GM21786 (cell line): ENCODE measurements at regions not wholly inside any gene's neighbourhood (a gene's known extent, or its start where the extent isn't known, plus 50 kb on each side); places are given as distances from the start of the nearest gene placed in this dataset.

Experiments used
- ATAC-seq: cut with Tn5 transposase; IDR thresholded peaks from one replicate; pipeline ENCODE4 v1.9.1; 2021; ENCODE audit not compliant: unreplicated experiment

DNA sequence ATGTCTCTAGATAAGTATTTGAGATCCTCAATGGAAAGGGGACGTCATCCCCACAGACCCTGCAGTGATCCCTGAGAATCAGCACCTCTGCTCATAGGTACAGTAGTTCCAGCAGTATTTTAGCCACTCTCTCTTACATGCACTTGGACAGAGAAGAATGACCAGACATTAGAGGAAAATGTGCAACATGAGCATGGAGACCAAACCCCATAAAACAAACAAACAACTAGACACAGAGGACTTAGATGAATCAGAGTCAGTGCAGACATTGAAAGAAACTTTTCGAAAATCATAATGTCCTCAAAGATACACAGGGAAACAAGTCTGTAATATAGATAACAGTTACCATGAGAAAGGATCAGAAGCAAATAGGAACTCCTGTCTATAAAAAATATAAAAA is 108.2 kb downstream of the LYPLAL1 start:
- no peak for ATAC-seq

DNA sequence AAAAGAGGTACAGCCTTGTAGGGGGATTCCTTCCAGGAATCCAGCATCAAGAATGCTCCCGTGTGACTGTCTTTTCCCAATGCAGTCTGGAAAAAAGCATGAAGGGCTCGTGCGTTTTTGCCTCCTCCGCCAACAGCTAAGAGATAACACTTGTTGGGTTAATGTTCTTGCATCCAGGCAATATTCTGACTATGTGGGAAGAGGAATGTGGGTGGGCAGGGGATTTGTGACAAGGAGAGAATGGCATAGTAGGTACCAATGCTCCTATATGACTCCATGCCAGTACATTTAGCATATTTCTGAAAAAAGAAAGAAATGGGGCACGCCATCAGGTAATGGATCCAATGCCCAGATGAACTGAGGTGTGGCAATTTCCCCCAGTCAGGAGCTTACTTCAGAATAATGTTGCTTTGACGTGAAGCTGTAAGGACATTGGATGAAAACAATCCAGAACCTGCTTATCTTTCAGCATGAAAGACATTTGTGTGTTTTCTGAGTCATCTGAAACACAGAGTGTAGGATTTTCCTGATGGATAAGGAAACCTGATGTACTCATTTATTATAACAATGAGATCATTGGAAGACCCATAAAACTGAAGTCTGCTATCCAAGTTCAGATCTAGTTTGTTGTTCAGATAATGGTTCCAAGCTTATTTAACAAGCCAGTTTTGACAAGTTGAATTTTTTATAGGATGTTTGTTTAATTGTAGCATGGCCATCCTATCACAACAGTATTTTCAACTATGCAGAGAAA is 105.5 kb downstream of the LYPLAL1 start:
- no peak for ATAC-seq

DNA sequence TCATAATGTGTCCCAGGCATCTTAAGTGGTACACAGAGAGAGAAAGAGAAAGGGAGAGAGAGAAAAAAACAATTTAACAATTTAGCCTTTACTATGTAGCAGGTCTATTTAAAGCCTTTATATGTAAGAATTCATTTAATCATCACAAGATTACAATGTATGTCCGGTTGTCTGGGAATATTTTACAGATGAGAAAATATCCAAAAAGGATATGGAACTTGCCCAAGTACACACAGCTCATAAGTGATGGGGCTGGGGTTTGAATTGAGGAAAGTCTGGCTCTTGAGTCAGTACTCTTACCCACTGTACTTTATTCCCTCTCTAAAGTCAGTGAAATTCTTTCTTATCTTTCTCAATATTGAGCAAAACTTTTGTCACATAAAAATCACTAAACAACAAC is 104.6 kb downstream of the LYPLAL1 start:
- no peak for ATAC-seq

DNA sequence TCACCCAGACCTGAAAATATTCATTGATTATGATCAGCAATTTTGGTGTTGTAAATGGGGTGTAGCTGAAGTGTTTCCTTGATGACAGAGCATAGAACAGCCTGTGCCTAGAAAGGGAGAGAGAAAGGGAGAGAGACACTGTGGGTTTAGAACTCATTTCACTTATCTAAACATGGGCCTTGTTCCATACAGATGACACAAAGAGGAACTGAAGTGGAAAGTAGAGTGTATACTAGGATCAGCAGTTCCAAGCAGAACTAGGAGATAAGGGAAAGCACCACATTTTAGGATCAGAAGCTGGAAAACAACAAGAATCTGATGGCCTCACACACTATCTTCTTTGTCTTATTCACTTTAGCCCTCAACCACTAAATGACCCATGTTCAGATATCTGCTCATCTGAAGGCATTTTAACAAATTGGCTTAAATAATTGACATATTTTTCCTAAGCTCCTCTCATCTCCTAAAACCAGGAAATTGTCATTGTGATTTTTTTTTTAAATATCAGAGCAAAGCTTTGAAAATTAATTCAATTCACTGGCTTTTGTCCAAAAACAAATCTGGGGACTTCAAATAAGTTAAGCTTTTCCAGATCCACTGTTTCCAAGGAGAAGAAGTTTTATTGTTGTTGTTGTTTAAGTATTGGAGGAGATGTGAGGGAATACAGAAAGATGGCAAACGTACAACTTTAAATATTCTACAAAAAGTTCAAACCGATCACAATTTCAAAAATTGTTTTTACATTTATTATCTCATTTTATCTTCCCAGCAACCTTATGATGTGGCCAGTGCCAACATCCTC is 103.8 kb downstream of the LYPLAL1 start:
- ATAC-seq = no peak

- ATAC-seq = no peak
These were observed 102.5 kb downstream of the LYPLAL1 start for GRCh38 chr1:219276049-219276738.

- ATAC-seq = no peak
These were observed 99.5 kb downstream of the LYPLAL1 start for GRCh38 chr1:219273088-219273686.

- ATAC-seq = no peak
These were observed 98.3 kb downstream of the LYPLAL1 start for GRCh38 chr1:219271818-219272535.

GRCh38 chr1:219269171-219269570 is 95.5 kb downstream of the LYPLAL1 start:
- ATAC-seq = no peak

- ATAC-seq = no peak
These were observed 92.8 kb downstream of the LYPLAL1 start for GRCh38 chr1:219266524-219266923.

DNA sequence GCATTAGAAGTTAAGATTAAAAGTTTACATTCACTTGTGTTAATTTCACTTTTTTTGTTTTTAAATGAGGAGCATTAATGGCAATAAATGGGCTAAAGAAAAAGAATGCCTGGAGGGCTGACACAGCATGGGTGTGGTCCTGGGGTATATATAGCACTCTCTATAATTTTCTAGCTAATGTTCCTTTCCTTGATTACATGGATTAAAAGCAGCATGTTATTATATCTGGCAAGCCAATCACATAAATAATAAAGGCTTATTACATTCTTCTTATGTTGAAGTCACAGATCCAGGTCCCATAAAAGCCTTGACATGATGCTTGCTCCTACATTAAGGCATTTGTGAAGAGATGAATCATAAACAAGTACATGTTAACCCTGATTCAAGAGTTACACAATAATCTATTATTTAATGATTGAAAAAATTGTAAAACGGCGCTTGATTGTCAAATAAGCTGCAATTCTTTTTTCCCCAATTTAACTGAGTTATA is 91.4 kb downstream of the LYPLAL1 start:
- no peak for ATAC-seq

GRCh38 chr1:219264561-219264960 is 90.9 kb downstream of the LYPLAL1 start:
- ATAC-seq = no peak
